ENCODE measurements at regions not wholly inside any gene's neighbourhood (a gene's known extent, or its start where the extent isn't known, plus 50 kb on each side); places are given as distances from the start of the nearest gene placed in this dataset.
A peak's percentile ranks its signal among the peaks of the same experiment; 100 is the strongest.
"Not testable (repeated sequence)": the region's sequence is repeated elsewhere in the genome, so short reads cannot be mapped to it uniquely, and the experiment has no call there.

DNA sequence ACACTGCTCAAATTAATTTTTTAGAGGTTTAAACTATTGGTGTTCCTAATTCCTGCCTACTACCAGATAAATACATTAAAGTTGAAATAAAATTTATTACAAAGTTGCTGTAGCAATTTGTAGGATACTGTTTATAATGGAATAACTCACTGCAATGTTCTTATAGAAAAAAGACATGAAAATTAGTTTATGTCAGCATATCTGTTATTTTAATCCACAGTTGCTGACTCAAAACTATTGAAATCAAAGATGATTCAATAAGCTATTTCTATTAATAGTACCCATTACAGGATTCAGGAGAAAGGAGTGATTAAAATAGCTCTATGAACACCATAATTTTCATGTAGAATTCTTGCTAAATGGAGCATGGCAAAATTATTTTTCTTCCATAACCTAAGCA is 764.4 kb upstream of the NUDT12 start:
- no peak for DNase-seq

DNA sequence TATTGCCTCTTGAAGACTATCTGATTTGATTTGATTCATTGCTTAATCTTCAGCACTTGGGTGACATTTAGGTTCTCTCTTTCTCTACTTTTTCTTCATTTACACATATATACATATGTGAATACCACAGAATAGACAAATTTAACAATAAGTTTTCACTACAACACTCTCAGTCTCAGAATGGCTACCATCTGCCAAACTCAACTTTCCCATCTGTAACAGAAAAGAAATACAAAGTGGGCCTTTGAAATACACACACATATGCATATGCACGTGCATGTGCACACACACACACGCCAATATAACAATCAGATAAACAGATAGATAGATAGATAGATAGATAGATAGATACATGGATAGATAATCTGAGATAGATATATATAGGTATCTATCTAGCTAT is 762.8 kb upstream of the NUDT12 start:
- DNase-seq: no peak

DNA sequence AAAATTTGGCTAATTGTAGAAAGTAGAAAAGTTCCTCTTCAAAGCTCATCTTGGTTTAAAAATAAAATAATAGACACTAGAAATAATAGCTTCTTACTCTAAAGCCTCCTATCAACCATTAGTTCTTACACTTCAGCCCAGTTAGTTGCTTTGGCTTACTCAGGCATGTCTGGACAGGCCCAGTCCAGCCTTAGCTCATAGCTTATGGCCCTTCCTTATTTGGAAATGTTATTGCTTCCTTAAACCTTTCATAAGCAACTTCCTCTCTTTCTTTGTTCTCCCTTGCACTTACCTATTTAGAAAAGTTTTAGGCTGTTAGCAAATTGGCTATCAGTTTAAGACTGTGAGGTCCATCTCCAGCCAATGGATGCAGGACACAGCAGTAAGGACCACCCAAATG is 754.1 kb upstream of the NUDT12 start:
- not testable (repeated sequence) for DNase-seq

DNA sequence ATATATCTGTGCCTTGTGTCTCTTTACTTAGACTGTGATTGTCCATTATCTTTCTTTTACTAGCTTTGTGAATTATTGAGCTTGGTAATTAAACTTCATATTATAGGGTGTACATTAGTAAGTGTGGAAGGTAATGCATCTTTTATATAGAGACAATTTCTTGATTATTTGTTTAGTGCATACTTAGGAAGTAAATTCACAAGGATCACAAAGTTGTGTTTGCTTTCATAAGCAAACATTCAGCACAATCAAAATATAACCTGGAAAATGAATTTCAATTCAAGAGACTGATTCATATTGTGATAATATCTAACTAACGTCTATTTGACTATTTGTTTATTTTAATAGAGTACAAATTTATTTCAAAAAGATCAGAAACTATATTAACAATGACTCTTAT is 749.9 kb upstream of the NUDT12 start:
- no peak for DNase-seq

- no peak for DNase-seq
Observed at GRCh38 chr5:104305602-104306001, 743.0 kb upstream of the NUDT12 start.

GRCh38 chr5:104299998-104300706 is 737.6 kb upstream of the NUDT12 start:
- DNase-seq: no peak

DNA sequence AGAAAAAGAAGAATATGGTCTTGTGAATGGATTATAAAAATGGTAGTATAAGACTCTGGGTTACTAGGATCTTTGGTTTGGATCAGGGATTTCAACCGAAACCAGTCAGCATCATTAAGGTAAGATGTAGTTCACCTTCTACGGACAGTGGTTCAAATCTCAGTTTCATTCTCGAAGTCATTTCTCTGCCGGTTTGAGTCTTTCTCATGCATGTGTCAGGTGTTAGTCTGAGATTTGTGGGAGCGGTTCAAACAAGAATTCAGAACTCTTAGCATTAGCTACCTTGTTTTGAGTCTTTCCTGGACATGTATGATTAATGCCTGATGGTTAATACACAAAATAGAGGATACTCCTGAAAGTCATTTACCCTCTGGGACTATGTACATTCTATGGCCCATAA is 735.9 kb upstream of the NUDT12 start:
- DNase-seq: no peak

- DNase-seq: no peak
Observed at GRCh38 chr5:104297076-104297475, 734.5 kb upstream of the NUDT12 start.

DNA sequence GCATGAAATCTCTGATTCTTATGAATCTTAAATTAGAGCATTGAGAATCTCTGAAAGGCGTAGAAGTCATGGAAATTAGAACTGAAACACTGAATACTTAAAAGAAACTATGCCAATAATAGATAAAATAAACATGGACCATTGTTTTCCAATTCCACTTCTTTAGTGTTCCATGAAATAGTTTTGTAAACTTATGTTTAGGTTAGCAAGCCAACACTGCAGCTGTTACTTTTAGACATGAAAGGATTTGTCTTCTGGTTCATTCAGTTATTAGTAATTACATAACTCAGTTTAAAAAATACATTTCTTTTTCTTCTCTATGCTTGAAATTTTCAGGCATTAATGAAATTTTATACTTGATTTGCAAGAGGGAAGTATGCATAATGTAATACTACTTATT is 733.4 kb upstream of the NUDT12 start:
- no peak for DNase-seq

GRCh38 chr5:104283136-104283535 is 720.5 kb upstream of the NUDT12 start:
- DNase-seq: no peak

GRCh38 chr5:104273725-104274124 is 711.1 kb upstream of the NUDT12 start:
- no peak for DNase-seq

GRCh38 chr5:104267320-104268015 is 704.9 kb upstream of the NUDT12 start:
- no peak for DNase-seq

DNA sequence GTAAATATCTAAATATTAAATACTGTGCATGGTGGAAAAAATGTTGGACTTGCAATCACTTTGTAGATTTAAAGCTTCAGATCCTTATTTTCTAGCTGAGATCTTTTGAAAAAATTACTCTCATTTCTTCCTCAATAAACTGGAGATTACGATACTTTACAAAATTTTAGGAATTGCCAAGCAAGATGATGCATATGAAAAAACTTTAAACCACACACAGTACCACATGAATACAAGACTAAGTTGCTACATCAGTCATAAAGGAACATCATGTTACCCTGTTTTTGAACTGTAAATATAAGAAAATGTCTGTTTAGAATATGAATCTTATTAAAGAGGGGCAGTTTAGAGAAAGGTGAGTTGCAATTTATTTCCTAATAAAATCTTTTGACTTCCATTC is 703.6 kb upstream of the NUDT12 start:
- DNase-seq: no peak

GRCh38 chr5:104265531-104266140 is 703.0 kb upstream of the NUDT12 start:
- no peak for DNase-seq

DNA sequence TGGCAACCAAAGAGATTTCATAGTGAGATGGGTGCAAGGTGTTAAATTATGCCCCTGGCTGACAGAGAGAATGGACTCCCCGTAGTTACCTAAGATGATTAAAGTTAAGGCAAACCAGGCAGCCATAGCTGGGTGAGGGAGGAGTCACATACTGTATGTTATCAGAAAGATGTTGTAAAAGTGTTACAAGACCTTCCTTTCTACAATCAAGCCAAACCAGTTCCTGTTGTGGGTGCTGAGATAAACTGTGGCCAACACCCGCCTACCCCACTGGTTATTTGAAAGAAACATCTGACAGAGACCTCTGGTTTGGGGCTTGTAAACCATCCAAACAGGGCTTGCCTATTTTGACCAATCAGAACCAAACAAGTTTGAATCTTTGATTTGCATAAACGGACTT is 684.7 kb upstream of the NUDT12 start:
- no peak for DNase-seq

DNA sequence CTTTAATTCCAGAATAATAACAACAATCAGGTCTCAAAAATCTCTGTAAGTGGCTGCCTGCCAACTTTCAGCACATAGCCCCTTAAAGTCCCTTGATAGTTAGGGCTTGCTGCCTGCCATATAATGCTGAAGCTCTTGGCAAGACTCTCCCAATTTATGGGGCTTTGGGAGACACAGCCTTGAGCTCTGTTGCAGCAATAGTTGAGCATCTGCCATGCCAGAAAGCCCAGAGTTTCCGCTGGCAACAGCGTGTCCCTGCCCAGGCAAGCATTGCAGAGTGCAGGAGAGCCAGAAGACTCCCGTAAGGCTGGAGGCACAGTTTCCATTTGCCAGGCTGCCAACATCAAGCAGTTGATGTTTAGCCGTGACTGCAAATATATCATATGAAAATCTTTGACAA is 678.5 kb upstream of the NUDT12 start:
- DNase-seq: no peak

DNA sequence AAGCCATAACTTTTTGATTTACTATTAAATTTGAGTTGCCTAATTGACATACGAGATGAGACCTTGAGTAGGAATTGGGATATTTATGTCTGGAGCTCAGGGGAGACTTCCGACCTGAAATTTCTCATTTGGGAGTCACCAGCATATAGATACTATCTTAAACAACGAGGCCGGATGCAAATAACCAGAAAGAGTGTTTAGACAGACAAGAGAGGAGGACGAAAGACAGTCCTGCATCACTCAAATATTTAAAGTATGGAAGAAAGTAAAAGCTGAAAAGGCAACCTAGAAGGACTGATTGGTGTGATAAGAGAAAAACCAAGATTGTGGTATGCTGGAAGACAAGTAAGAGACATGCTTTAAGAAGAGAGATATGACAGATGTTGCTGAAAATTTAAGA is 675.0 kb upstream of the NUDT12 start:
- DNase-seq: no peak

- DNase-seq: no peak
Observed at GRCh38 chr5:104223885-104224773, 661.5 kb upstream of the NUDT12 start.

DNA sequence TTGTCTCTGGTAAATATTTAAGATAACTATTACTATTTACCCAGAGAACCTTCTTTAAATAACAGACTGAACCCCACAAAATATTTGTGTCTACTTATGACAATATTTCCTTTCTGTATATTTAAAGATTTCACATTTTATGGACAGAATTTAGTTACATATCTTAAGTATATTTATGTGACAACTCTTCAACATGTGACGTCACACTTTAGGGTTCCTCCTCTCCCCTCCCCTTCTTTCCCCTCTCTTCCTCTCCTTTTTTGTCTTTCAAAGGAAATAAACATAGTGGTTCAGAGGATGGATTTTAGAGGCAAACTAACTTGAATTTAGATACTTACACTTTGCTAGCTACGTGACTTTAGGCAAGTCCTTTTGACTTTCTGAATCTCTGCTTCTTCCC is 655.6 kb upstream of the NUDT12 start:
- DNase-seq: no peak

DNA sequence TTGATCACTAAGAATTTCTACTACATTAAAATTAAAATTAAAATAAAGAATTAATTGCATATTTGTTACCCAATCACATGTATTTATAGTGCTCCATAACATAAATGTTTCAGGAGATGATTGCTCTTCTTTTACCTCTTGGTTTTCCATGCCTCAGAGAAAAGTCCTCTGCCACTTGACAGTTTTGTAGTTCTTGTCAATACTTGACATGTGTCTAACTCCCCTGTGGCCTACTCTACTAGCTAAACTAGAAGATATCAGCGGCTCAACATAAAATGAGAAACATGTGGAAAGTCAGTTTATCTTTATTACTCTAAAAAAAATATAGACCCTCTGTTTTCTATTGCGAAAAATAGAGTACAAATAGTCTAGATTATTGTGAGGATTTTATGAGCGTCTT is 650.6 kb upstream of the NUDT12 start:
- no peak for DNase-seq

- no peak for DNase-seq
Observed at GRCh38 chr5:104199771-104200170, 637.2 kb upstream of the NUDT12 start.

DNA sequence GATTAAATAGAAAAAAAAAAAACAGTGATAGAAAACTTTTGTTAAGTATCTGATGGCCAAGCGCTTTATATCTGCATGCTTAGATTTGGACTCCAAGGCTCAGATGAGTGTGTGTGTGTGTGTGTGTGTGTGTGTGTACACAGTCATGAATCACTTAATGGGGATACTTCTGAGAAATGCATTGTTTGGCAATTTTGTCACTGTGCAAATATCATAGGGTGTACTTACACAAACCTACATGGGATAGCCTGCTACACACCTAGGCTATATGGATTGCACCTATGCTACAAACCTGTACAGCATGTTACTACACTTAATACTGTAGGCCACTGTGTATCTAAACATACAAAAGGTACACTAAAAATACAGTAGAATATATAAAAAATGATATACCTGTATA is 635.6 kb upstream of the NUDT12 start:
- DNase-seq: no peak

GRCh38 chr5:104189909-104190308 is 627.3 kb upstream of the NUDT12 start:
- DNase-seq: peak in 1 of 2 experiments; percentile 66
